ENCODE measurements at regions not wholly inside any gene's neighbourhood (a gene's known extent, or its start where the extent isn't known, plus 50 kb on each side); places are given as distances from the start of the nearest gene placed in this dataset.

DNA sequence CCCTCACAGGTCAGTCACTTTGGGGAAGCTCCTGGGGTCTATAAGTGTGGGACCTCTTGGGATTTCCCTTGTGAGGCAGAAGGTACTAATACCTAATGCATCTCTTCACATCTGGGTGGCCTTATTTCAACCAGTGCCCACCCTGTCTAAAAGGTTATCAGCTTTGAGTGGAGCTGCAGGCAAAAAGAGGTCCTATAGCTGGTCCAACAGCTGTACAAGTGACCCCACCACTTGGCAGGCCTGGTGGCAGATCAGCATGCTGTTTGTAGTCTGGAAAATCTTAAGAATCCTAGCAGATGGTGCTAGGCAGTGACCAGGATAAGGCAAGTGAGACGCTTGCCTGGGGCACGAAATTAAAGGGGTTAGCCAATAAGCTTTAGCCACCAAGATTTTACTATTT, 51.6 kb upstream of the GTSF1L start:
- Histone ChIP-seq H3K9ac (ENCODE audit: low read depth, low read length) (no peak overlapping the region), H2BK120ac (ENCODE audit: low read depth, low read length) (no peak overlapping the region), H3K18ac (ENCODE audit: low read depth, low read length) (no peak overlapping the region), H3K4me3 (ENCODE audit: insufficient read depth, low read depth, low read length) (no peak overlapping the region), H3K4ac (ENCODE audit: low read depth, low read length) (no peak overlapping the region), H3K36me3 (ENCODE audit: control insufficient read depth, insufficient read depth, low read length) (no peaks in the 10 kb centered on the region), H2BK20ac (ENCODE audit: low read depth, low read length) (no peak overlapping the region; the same call in 1 of the 2 replicates), H3K4me1 (ENCODE audit: control insufficient read depth, insufficient read depth, low read length) (peaks cover 2% of the 10 kb centered on the region; the same call in 1 of the 2 replicates), H2BK15ac (ENCODE audit: low read depth, low read length) (no peak overlapping the region), H3K27me3 (ENCODE audit: control insufficient read depth, insufficient read depth, low read length) (no peaks in the 10 kb centered on the region), H4K91ac (ENCODE audit: insufficient read depth, low read depth, low read length) (no peak overlapping the region), H4K5ac (ENCODE audit: low read depth, low read length) (no peak overlapping the region), H2AFZ (replicated peaks; ENCODE audit: low read length, poor library complexity) (no peak overlapping the region), H3K79me1 (ENCODE audit: low read depth in 1 of 2, low read length in 2 of 2) (no peaks in the 10 kb centered on the region), H2BK5ac (ENCODE audit: low read depth, low read length, poor library complexity, severe bottlenecking) (no peak overlapping the region), H3K14ac (replicated peaks; ENCODE audit: low read depth, low read length) (no peak overlapping the region), H2AK5ac (ENCODE audit: low read depth, low read length) (no peak overlapping the region), H3K9me3 (ENCODE audit: control insufficient read depth, insufficient read depth, low read length) (peaks cover 17% of the 10 kb centered on the region), H3K27ac (ENCODE audit: insufficient read depth, low read length) (no peak overlapping the region), H4K20me1 (ENCODE audit: insufficient read depth, low read length) (no peaks in the 10 kb centered on the region), H3K56ac (ENCODE audit: extremely low read depth, insufficient read depth, low read length) (no peak overlapping the region), H3K23ac (ENCODE audit: low read depth, low read length) (no peak overlapping the region), H3K9me1 (ENCODE audit: insufficient read depth, low read length) (0 out of 2 replicates have a peak, but pooled peaks cover 5% of the 10 kb centered on the region), H3K4me2 (ENCODE audit: low read depth, low read length) (no peak overlapping the region), H4K8ac (ENCODE audit: low read depth in 2 of 2, low read length in 2 of 2) (no peak overlapping the region), H2AK9ac (replicated peaks; ENCODE audit: low read depth, low read length, poor library complexity) (no peak overlapping the region)
- ChIA-PET CTCF (no interaction called here), POLR2A (ENCODE audit: unreplicated experiment) (no interaction called here)
- TF ChIP-seq CHD1 (IDR thresholded peaks at IDR 0.05; ENCODE audit: low read depth, low read length) = no peak
- no peak for TF ChIP-seq RCOR1 (IDR thresholded peaks at IDR 0.05; ENCODE audit: insufficient replicate concordance, low read length)
- DNase-seq = no peak
- dilution Hi-C loops (cut with HindIII; ENCODE audit: low sequenced_read_pairs, unreplicated experiment) = no loop called here
- intact Hi-C loops (cut with micrococcal nuclease) = no loop called here
- in situ Hi-C loops (cut with MboI; ENCODE audit: low sequenced_read_pairs) = no loop called here
- no CpG with 5 or more reads among the region's 2 CpGs for WGBS, 2 experiments (ENCODE audit: extremely low coverage in 2 of 2, insufficient read length in 1 of 2)
- no TSS peak for BruUV-seq (replicated peaks)
- ATAC-seq (ENCODE audit: low read depth) = no peak
